Hematopoietic multipotent progenitor cell treated with erythropoietin and hydrocortisone succinate and interleukin-3 and kit ligand, for 15 days (in vitro differentiated cells): ENCODE measurements at regions not wholly inside any gene's neighbourhood (a gene's known extent, or its start where the extent isn't known, plus 50 kb on each side); places are given as distances from the start of the nearest gene placed in this dataset.

Experiments
- DNase-seq: peaks from one replicate; pipeline ENCODE4 v3.0.0-alpha.2; 2015; ENCODE audit warnings: low spot score

- DNase-seq, result no peak
Observed at GRCh38 chr3:59698091-59698490, 648.3 kb upstream of the CFAP20DC start.

GRCh38 chr3:59696783-59697182, 647.0 kb upstream of the CFAP20DC start:
- DNase-seq, result no peak

- no peak for DNase-seq
Observed at GRCh38 chr3:59695860-59696259, 646.0 kb upstream of the CFAP20DC start.

GRCh38 chr3:59692117-59692516, 642.3 kb upstream of the CFAP20DC start:
- DNase-seq, result no peak

- no peak for DNase-seq
Observed at GRCh38 chr3:59690886-59691285, 641.1 kb upstream of the CFAP20DC start.

GRCh38 chr3:59688636-59689035, 638.8 kb upstream of the CFAP20DC start:
- DNase-seq, result no peak

GRCh38 chr3:59685432-59685831, 635.6 kb upstream of the CFAP20DC start:
- no peak for DNase-seq

GRCh38 chr3:59684766-59685165, 634.9 kb upstream of the CFAP20DC start:
- no peak for DNase-seq

- no peak for DNase-seq
Observed at GRCh38 chr3:59680919-59681318, 631.1 kb upstream of the CFAP20DC start.

GRCh38 chr3:59677747-59678702, 628.2 kb upstream of the CFAP20DC start:
- DNase-seq, result no peak

GRCh38 chr3:59675495-59675894, 625.7 kb upstream of the CFAP20DC start:
- DNase-seq, result no peak

GRCh38 chr3:59663076-59663850, 613.4 kb upstream of the CFAP20DC start:
- DNase-seq, result no peak

- no peak for DNase-seq
Observed at GRCh38 chr3:59660852-59661625, 611.2 kb upstream of the CFAP20DC start.

- no peak for DNase-seq
Observed at GRCh38 chr3:59660376-59660775, 610.6 kb upstream of the CFAP20DC start.

GRCh38 chr3:59659755-59660154, 609.9 kb upstream of the CFAP20DC start:
- DNase-seq, result no peak

GRCh38 chr3:59658866-59659265, 609.0 kb upstream of the CFAP20DC start:
- no peak for DNase-seq

GRCh38 chr3:59658274-59658673, 608.4 kb upstream of the CFAP20DC start:
- DNase-seq, result no peak

- DNase-seq, result no peak
Observed at GRCh38 chr3:59655418-59656015, 605.7 kb upstream of the CFAP20DC start.

GRCh38 chr3:59654480-59655417, 604.9 kb upstream of the CFAP20DC start:
- DNase-seq, result no peak

- no peak for DNase-seq
Observed at GRCh38 chr3:59654123-59654479, 604.3 kb upstream of the CFAP20DC start.
